H1 (cell line): ENCODE measurements at regions not wholly inside any gene's neighbourhood (a gene's known extent, or its start where the extent isn't known, plus 50 kb on each side); places are given as distances from the start of the nearest gene placed in this dataset.
"Not testable (repeated sequence)": the region's sequence is repeated elsewhere in the genome, so short reads cannot be mapped to it uniquely, and the experiment has no call there.

Experiments
- ASH2L ChIP-seq: fragments of 200-600, 300-600 bp; sonication (generic); IDR thresholded peaks from one replicate; pipeline ENCODE4 v1.7.1; 2017; ENCODE audit warnings: low read length
- CTCF ChIP-seq, 3 experiments: IDR thresholded peaks; 1 replicate in 2 of 3; 2 replicates in 1 of 3; pipeline versions ENCODE4 v1.5.1 to v1.6.1; 2011; ENCODE audit warnings: low read length in 3 of 3, mild to moderate bottlenecking in 3 of 3, inconsistent platforms in 2 of 3, low read depth in 1 of 3, moderate library complexity in 1 of 3; ENCODE audit not compliant: insufficient read depth in 1 of 3; ENCODE audit errors: control extremely low read depth in 1 of 3
- EZH2 ChIP-seq: fragments of 200-600 bp; sonication (generic); IDR thresholded peaks from 2 replicates; pipeline ENCODE4 v1.7.1; 2012; ENCODE audit warnings: low read depth, mild to moderate bottlenecking, moderate library complexity, low read length, inconsistent platforms; ENCODE audit not compliant: severe bottlenecking
- GABPA ChIP-seq: IDR thresholded peaks from 2 replicates; pipeline ENCODE4 v1.6.1; 2011; ENCODE audit warnings: mild to moderate bottlenecking, low read length, moderate library complexity, borderline replicate concordance; ENCODE audit not compliant: insufficient read depth
- JUND ChIP-seq: IDR thresholded peaks from 2 replicates; pipeline ENCODE4 v1.6.1; 2011; ENCODE audit warnings: mild to moderate bottlenecking, improper control_type of control experiment, low read length
- MAX ChIP-seq: IDR thresholded peaks from 2 replicates; pipeline ENCODE4 v1.6.1; 2012; ENCODE audit warnings: inconsistent platforms
- POLR2A ChIP-seq, 2 experiments: IDR thresholded peaks; 1 replicate in 1 of 2; 2 replicates in 1 of 2; pipeline ENCODE4 v1.6.1; 2011; ENCODE audit warnings: low read depth in 2 of 2, low read length in 2 of 2, mild to moderate bottlenecking in 2 of 2; ENCODE audit errors: control extremely low read depth in 1 of 2
- RAD21 ChIP-seq, 2 experiments: IDR thresholded peaks in 1 of 2; conservative IDR thresholded peaks in 1 of 2; 2 replicates each; pipeline ENCODE4 v1.6.1; 2011; ENCODE audit warnings: low read depth in 2 of 2, low read length in 2 of 2, improper control_type of control experiment in 1 of 2, inconsistent platforms in 1 of 2, mild to moderate bottlenecking in 1 of 2, moderate library complexity in 1 of 2
- RXRA ChIP-seq: IDR thresholded peaks from 2 replicates; pipeline ENCODE4 v1.6.1; 2011; ENCODE audit warnings: low read depth, mild to moderate bottlenecking, low read length, moderate library complexity; ENCODE audit not compliant: insufficient read depth
- TAF1 ChIP-seq: IDR thresholded peaks from 2 replicates; pipeline ENCODE4 v1.6.1; 2011; ENCODE audit warnings: mild to moderate bottlenecking, low read depth, low read length
- TAF7 ChIP-seq: optimal IDR thresholded peaks from 2 replicates; pipeline ENCODE3; 2011; ENCODE audit warnings: low read depth, mild to moderate bottlenecking, inconsistent platforms, low read length, moderate library complexity, borderline replicate concordance
- ZNF274 ChIP-seq: IDR thresholded peaks from 2 replicates; pipeline ENCODE4 v1.7.0; 2012; ENCODE audit warnings: low read length, borderline replicate concordance; ENCODE audit errors: extremely low read depth

- not testable (repeated sequence) for TF ChIP-seq ZNF274; POLR2A (IDR thresholded peaks at IDR 0.05; ENCODE audit: control extremely low read depth in 1 of 2, low read depth in 2 of 2, low read length in 2 of 2); EZH2; CTCF (IDR thresholded peaks at IDR 0.05; ENCODE audit: control extremely low read depth in 1 of 3, insufficient read depth in 1 of 3, low read depth in 1 of 3, low read length in 3 of 3); RXRA; JUND; GABPA; RAD21 (IDR thresholded peaks at IDR 0.05 in 1 of 2, conservative IDR thresholded peaks at IDR 0.05 in 1 of 2; ENCODE audit: low read depth in 2 of 2, low read length in 2 of 2); MAX; ASH2L; TAF7; TAF1
Observed at GRCh38 chr5:109535090-109535489, 125.3 kb upstream of the PJA2 start.
